ENCODE measurements at regions not wholly inside any gene's neighbourhood (a gene's known extent, or its start where the extent isn't known, plus 50 kb on each side); places are given as distances from the start of the nearest gene placed in this dataset.
A peak's percentile ranks its signal among the peaks of the same experiment; 100 is the strongest.

DNA sequence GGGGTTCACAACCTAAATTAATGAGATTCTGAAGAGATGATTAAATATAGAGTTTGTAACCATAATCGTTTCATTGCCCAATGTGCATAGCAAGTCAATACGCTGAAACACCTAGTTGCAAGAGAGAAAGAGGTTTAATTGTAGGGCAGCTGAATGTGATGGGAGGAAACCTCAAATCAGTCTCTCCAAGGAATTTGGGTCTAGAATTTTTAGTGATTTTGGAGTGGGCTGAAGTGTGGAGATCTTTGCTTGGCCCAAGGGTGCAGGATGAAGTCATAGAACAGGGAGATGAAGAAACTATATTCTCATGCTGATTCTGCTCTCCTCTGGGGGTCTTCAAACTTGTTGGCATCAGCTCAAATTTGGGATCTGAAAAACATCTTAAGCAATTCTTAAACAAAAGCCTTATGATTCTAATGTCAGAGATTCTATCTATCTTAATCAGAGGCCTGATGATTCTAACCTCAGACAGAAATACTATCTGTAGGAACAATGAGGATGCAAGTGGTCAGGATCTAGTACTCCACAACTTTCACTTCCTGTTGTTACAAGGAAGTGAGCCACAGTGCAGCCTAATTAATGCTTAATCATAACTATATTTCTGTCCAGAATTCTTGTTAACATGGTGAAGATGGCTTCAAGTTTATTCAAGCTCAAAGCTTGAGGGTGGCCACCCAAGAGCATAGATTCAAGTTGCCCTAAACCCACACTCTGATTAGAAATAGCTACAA, 80.2 kb upstream of the FUT8 start:
- ATAC-seq (replicated peaks), result no peak
- Mint-ChIP-seq H3K27me3 (no peaks in the 10 kb centered on the region), H3K36me3 (ENCODE audit: low read depth) (no peaks in the 10 kb centered on the region), H3K9me3 (no peaks in the 10 kb centered on the region), H3K27ac (no peak overlapping the region), H3K4me3 (no peak overlapping the region), H3K4me1 (peaks cover 17% of the 10 kb centered on the region)

GRCh38 chr14:65333943-65334687, 78.4 kb upstream of the FUT8 start:
- H3K4me1 Mint-ChIP-seq, result peaks cover 22% of the 10 kb centered on the region
- no peak overlapping the region for H3K4me3 Mint-ChIP-seq
- no peak overlapping the region for H3K27ac Mint-ChIP-seq
- no peaks in the 10 kb centered on the region for H3K27me3 Mint-ChIP-seq
- no peaks in the 10 kb centered on the region for H3K36me3 Mint-ChIP-seq (ENCODE audit: low read depth)
- no peak for ATAC-seq (replicated peaks)
- H3K9me3 Mint-ChIP-seq, result no peaks in the 10 kb centered on the region

- peaks cover 3% of the 10 kb centered on the region for H3K36me3 Mint-ChIP-seq (ENCODE audit: low read depth)
- H3K4me3 Mint-ChIP-seq, result no peak overlapping the region
- H3K9me3 Mint-ChIP-seq, result no peaks in the 10 kb centered on the region
- no peak for ATAC-seq (replicated peaks)
- H3K27me3 Mint-ChIP-seq, result no peaks in the 10 kb centered on the region
- H3K27ac Mint-ChIP-seq, result no peak overlapping the region
- peaks cover 25% of the 10 kb centered on the region for H3K4me1 Mint-ChIP-seq
Observed at GRCh38 chr14:65334765-65335410, 77.6 kb upstream of the FUT8 start.

GRCh38 chr14:65335411-65335947, 77.1 kb upstream of the FUT8 start:
- Mint-ChIP-seq H3K4me3 (peak overlapping the region; percentile 76), H3K9me3 (no peaks in the 10 kb centered on the region), H3K36me3 (ENCODE audit: low read depth) (peaks cover 6% of the 10 kb centered on the region), H3K4me1 (peaks cover 27% of the 10 kb centered on the region), H3K27ac (peak overlapping the region; percentile 89), H3K27me3 (no peaks in the 10 kb centered on the region)
- no peak for ATAC-seq (replicated peaks)

- Mint-ChIP-seq H3K4me1 (peaks cover 27% of the 10 kb centered on the region), H3K36me3 (ENCODE audit: low read depth) (peaks cover 6% of the 10 kb centered on the region), H3K4me3 (peak overlapping the region; percentile 76), H3K27me3 (no peaks in the 10 kb centered on the region), H3K27ac (peak overlapping the region; percentile 89), H3K9me3 (no peaks in the 10 kb centered on the region)
- peak; percentile 93 for ATAC-seq (replicated peaks)
Observed at GRCh38 chr14:65336191-65336591, 76.3 kb upstream of the FUT8 start.

GRCh38 chr14:65339866-65340265, 72.7 kb upstream of the FUT8 start:
- ATAC-seq (replicated peaks), result no peak
- Mint-ChIP-seq H3K9me3 (no peaks in the 10 kb centered on the region), H3K27me3 (no peaks in the 10 kb centered on the region), H3K27ac (peak overlapping the region; percentile 13), H3K4me1 (peaks cover 19% of the 10 kb centered on the region), H3K36me3 (ENCODE audit: low read depth) (peaks cover 6% of the 10 kb centered on the region), H3K4me3 (peak overlapping the region; percentile 27)

DNA sequence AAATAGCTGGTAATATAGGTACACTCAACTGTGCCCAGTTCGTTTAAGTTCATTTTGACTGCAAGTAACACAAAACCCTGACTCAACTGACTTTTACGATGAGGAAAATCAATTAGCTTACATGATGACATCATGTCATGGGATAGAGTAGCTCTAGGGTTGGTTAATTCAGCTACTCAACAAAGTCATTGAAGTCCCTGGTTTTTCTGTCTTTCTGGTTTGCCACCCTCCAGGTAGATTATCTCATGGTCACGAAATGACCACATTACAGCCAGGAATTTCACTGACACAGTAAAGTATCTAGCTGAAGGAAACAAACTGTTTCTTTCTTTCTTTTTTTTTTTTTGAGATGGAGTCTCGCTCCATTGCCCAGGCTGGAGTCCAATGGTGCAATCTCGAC, 68.5 kb upstream of the FUT8 start:
- H3K36me3 Mint-ChIP-seq (ENCODE audit: low read depth), result peaks cover 6% of the 10 kb centered on the region
- H3K4me3 Mint-ChIP-seq, result no peak overlapping the region
- H3K27ac Mint-ChIP-seq, result no peak overlapping the region
- no peaks in the 10 kb centered on the region for H3K9me3 Mint-ChIP-seq
- ATAC-seq (replicated peaks), result no peak
- H3K27me3 Mint-ChIP-seq, result no peaks in the 10 kb centered on the region
- peaks cover 11% of the 10 kb centered on the region for H3K4me1 Mint-ChIP-seq

DNA sequence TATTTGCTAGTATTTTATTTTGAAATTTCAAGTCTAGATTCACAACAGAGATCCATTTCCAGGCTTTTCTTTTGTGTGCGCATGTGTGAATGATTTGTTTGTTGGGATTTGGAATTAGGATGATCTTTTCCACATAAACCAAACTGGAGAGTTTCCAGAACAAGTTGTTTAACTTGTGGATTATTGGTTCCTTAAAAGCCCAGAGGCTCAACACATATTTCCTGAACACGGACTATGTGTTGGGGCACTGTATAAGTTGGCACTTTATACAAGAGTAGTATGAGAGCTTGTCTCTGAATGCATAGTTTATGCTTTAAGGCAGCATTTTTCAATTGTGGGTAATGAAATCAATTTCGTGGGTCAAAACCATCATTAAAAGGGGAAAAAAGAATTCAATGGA, 67.3 kb upstream of the FUT8 start:
- Mint-ChIP-seq H3K4me1 (peaks cover 5% of the 10 kb centered on the region), H3K4me3 (no peak overlapping the region), H3K27me3 (no peaks in the 10 kb centered on the region), H3K27ac (no peak overlapping the region), H3K9me3 (no peaks in the 10 kb centered on the region), H3K36me3 (ENCODE audit: low read depth) (no peaks in the 10 kb centered on the region)
- ATAC-seq (replicated peaks), result no peak

DNA sequence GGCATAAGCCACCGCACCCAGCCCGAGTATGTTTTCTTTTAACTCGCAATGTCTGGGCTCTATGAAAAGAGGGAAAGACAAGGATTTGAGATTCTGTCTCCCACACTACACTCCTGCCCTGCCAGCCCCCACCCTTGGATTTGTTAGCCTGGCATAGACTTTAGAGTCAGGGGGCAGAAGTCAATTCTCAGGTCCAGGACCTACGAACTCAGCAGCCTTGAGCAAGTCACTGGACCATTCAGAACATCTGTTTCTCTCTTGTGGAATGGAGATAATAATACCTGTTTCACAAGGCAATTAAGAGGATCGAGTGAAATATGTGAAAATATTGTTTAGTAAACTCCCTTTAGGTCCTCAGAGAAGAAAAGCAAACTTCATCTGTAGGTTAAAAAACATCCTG, 66.1 kb upstream of the FUT8 start:
- no peaks in the 10 kb centered on the region for H3K27me3 Mint-ChIP-seq
- no peaks in the 10 kb centered on the region for H3K36me3 Mint-ChIP-seq (ENCODE audit: low read depth)
- H3K4me1 Mint-ChIP-seq, result peaks cover 5% of the 10 kb centered on the region
- H3K27ac Mint-ChIP-seq, result no peak overlapping the region
- no peak overlapping the region for H3K4me3 Mint-ChIP-seq
- H3K9me3 Mint-ChIP-seq, result no peaks in the 10 kb centered on the region
- no peak for ATAC-seq (replicated peaks)

DNA sequence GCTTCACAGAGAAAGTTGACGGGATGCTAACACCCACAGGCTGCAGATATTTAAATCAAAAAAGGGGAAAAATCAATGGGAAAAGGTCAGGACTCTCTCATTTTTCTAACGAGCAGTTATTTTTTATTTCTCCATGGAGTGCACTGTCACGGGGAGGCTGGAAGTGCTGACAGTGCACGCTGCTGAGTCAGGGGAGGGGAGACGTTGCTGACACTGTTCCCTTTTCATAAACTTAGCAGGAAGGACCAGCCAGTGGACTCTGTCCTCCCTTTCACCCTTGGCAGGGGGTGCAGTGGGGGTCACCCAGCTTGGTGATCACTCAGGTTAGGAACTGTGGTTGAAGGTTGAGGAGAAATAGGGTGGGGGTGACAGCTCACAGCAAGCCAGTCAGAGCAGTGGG, 65.6 kb upstream of the FUT8 start:
- Mint-ChIP-seq H3K36me3 (ENCODE audit: low read depth) (no peaks in the 10 kb centered on the region), H3K27ac (no peak overlapping the region), H3K4me1 (peaks cover 5% of the 10 kb centered on the region), H3K9me3 (no peaks in the 10 kb centered on the region), H3K4me3 (no peak overlapping the region), H3K27me3 (no peaks in the 10 kb centered on the region)
- ATAC-seq (replicated peaks), result no peak

DNA sequence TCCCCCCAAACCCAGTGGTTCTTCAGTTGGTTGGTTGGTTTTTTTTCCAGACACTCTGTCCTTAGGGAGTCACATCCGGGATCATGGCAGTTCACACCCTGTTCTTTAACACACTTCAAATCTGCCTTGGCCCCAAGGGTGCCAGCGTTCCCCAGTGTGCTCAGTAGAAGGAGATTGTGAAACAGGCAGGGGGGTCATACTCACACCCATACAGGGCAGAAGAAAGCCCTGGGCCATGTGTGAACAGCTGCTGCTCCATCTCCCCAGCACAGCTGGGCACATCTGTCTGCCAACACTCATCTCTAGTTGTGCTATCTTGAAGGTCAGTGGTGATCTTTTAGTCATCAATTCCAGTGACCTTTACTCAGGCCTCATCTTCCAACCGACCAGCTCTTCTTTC, 64.4 kb upstream of the FUT8 start:
- Mint-ChIP-seq H3K36me3 (ENCODE audit: low read depth) (no peaks in the 10 kb centered on the region), H3K9me3 (no peaks in the 10 kb centered on the region), H3K4me1 (peaks cover 9% of the 10 kb centered on the region), H3K27ac (no peak overlapping the region), H3K27me3 (no peaks in the 10 kb centered on the region), H3K4me3 (no peak overlapping the region)
- no peak for ATAC-seq (replicated peaks)

- Mint-ChIP-seq H3K4me1 (peaks cover 12% of the 10 kb centered on the region), H3K9me3 (no peaks in the 10 kb centered on the region), H3K27ac (no peak overlapping the region), H3K36me3 (ENCODE audit: low read depth) (no peaks in the 10 kb centered on the region), H3K27me3 (no peaks in the 10 kb centered on the region), H3K4me3 (no peak overlapping the region)
- ATAC-seq (replicated peaks), result no peak
Observed at GRCh38 chr14:65349100-65349499, 63.4 kb upstream of the FUT8 start.

- Mint-ChIP-seq H3K27me3 (no peaks in the 10 kb centered on the region), H3K36me3 (ENCODE audit: low read depth) (no peaks in the 10 kb centered on the region), H3K9me3 (no peaks in the 10 kb centered on the region), H3K4me1 (peaks cover 16% of the 10 kb centered on the region), H3K27ac (no peak overlapping the region), H3K4me3 (no peak overlapping the region)
- no peak for ATAC-seq (replicated peaks)
Observed at GRCh38 chr14:65351493-65352194, 60.9 kb upstream of the FUT8 start.

GRCh38 chr14:65352964-65353530, 59.5 kb upstream of the FUT8 start:
- no peak overlapping the region for H3K4me3 Mint-ChIP-seq
- peak; percentile 76 for ATAC-seq (replicated peaks)
- H3K36me3 Mint-ChIP-seq (ENCODE audit: low read depth), result no peaks in the 10 kb centered on the region
- peaks cover 24% of the 10 kb centered on the region for H3K4me1 Mint-ChIP-seq
- no peak overlapping the region for H3K27ac Mint-ChIP-seq
- no peaks in the 10 kb centered on the region for H3K9me3 Mint-ChIP-seq
- no peaks in the 10 kb centered on the region for H3K27me3 Mint-ChIP-seq
